H9 (cell line): ENCODE measurements at regions not wholly inside any gene's neighbourhood (a gene's known extent, or its start where the extent isn't known, plus 50 kb on each side); places are given as distances from the start of the nearest gene placed in this dataset.

Experiments
- DNase-seq: peaks from one replicate; pipeline ENCODE4 v3.0.0-alpha.2; 2017
- H2AFZ ChIP-seq: one replicate; pipeline ENCODE4 v1.6.1; 2013; ENCODE audit warnings: mild to moderate bottlenecking, low read length, control low read depth, moderate library complexity
- H2AK5ac ChIP-seq: 2 replicates; pipeline ENCODE4 v1.6.1; 2013; ENCODE audit warnings: low read length, control low read depth, mixed read lengths; ENCODE audit not compliant: insufficient read length
- H2BK120ac ChIP-seq: one replicate; pipeline ENCODE4 v1.6.1; 2013; ENCODE audit warnings: low read depth, mild to moderate bottlenecking, low read length, control low read depth, inconsistent platforms; ENCODE audit not compliant: poor library complexity, severe bottlenecking
- H2BK12ac ChIP-seq: 2 replicates; pipeline ENCODE4 v1.6.1; 2013; ENCODE audit warnings: low read length, control low read depth, mixed read lengths, low read depth; ENCODE audit not compliant: insufficient read length
- H2BK15ac ChIP-seq: 2 replicates; pipeline ENCODE4 v1.6.1; 2013; ENCODE audit warnings: low read depth, low read length, control low read depth
- H2BK20ac ChIP-seq: one replicate; pipeline ENCODE4 v1.6.1; 2013; ENCODE audit warnings: low read depth, mild to moderate bottlenecking, low read length, control low read depth, inconsistent platforms; ENCODE audit not compliant: poor library complexity, severe bottlenecking
- H2BK5ac ChIP-seq: 2 replicates; pipeline ENCODE4 v1.6.1; 2013; ENCODE audit warnings: low read length, control low read depth, mixed read lengths; ENCODE audit not compliant: insufficient read length
- H3K14ac ChIP-seq: 2 replicates; pipeline ENCODE4 v1.6.1; 2013; ENCODE audit warnings: low read length, control low read depth; ENCODE audit not compliant: insufficient read depth
- H3K18ac ChIP-seq: 2 replicates; pipeline ENCODE4 v1.6.1; 2013; ENCODE audit warnings: low read depth, mild to moderate bottlenecking, mixed read lengths, low read length, control low read depth; ENCODE audit not compliant: insufficient read length
- H3K23ac ChIP-seq: 2 replicates; pipeline ENCODE4 v1.6.1; 2013; ENCODE audit warnings: low read length, control low read depth, mixed read lengths, low read depth; ENCODE audit not compliant: insufficient read length
- H3K23me2 ChIP-seq: 2 replicates; pipeline ENCODE4 v1.6.1; 2013; ENCODE audit warnings: low read depth, mild to moderate bottlenecking, mixed read lengths, low read length, control low read depth; ENCODE audit not compliant: insufficient read length, poor library complexity, severe bottlenecking
- H3K27ac ChIP-seq: 2 replicates; pipeline ENCODE4 v1.5.1; 2013; ENCODE audit warnings: low read length, control low read depth, mixed read lengths, low read depth; ENCODE audit not compliant: insufficient read length
- H3K27me3 ChIP-seq: 2 replicates; pipeline ENCODE4 v1.6.1; 2013; ENCODE audit warnings: low read length, control low read depth, inconsistent platforms; ENCODE audit not compliant: insufficient read depth
- H3K4ac ChIP-seq: 2 replicates; pipeline ENCODE4 v1.6.1; 2013; ENCODE audit warnings: low read depth, mild to moderate bottlenecking, control low read depth, inconsistent platforms, low read length, moderate library complexity
- H3K4me1 ChIP-seq: 2 replicates; pipeline ENCODE4 v1.6.1; 2013; ENCODE audit warnings: low read length, control low read depth, inconsistent platforms; ENCODE audit not compliant: insufficient read depth
- H3K4me2 ChIP-seq: 2 replicates; pipeline ENCODE4 v1.6.1; 2013; ENCODE audit warnings: low read length, control low read depth, mixed read lengths; ENCODE audit not compliant: insufficient read length, insufficient read depth
- H3K56ac ChIP-seq: 2 replicates; pipeline ENCODE4 v1.6.1; 2013; ENCODE audit warnings: low read depth, mild to moderate bottlenecking, mixed read lengths, low read length, control low read depth; ENCODE audit not compliant: insufficient read length
- H3K79me1 ChIP-seq: 2 replicates; pipeline ENCODE4 v1.6.1; 2013; ENCODE audit warnings: low read depth, mild to moderate bottlenecking, moderate library complexity, low read length, control low read depth, inconsistent platforms; ENCODE audit not compliant: insufficient read depth, poor library complexity, severe bottlenecking
- H3K79me2 ChIP-seq: 2 replicates; pipeline ENCODE4 v1.6.1; 2013; ENCODE audit warnings: low read length, control low read depth, inconsistent platforms; ENCODE audit not compliant: insufficient read depth
- H3K9ac ChIP-seq: 2 replicates; pipeline ENCODE4 v1.6.1; 2013; ENCODE audit warnings: low read length, control low read depth, mixed read lengths; ENCODE audit not compliant: insufficient read length; ENCODE audit errors: extremely low read depth
- H3K9me3 ChIP-seq: one replicate; pipeline ENCODE4 v1.6.1; 2013; ENCODE audit warnings: low read depth, low read length, inconsistent platforms; ENCODE audit not compliant: control insufficient read depth
- H3T11ph ChIP-seq: one replicate; pipeline ENCODE4 v1.6.1; 2013; ENCODE audit warnings: mild to moderate bottlenecking, low read length, control low read depth, inconsistent platforms
- H4K20me1 ChIP-seq: one replicate; pipeline ENCODE4 v1.6.1; 2013; ENCODE audit not compliant: control insufficient read depth, insufficient read length, insufficient read depth
- H4K5ac ChIP-seq: 2 replicates; pipeline ENCODE4 v1.6.1; 2013; ENCODE audit warnings: low read depth, mild to moderate bottlenecking, mixed read lengths, low read length, control low read depth; ENCODE audit not compliant: insufficient read length
- H4K8ac ChIP-seq: replicated peaks from 2 replicates; pipeline ENCODE4 v1.6.1; 2013; ENCODE audit warnings: low read length, control low read depth, mixed read lengths, low read depth; ENCODE audit not compliant: insufficient read length
- H4K91ac ChIP-seq: 2 replicates; pipeline ENCODE4 v1.6.1; 2013; ENCODE audit warnings: low read depth, mild to moderate bottlenecking, moderate library complexity, mixed read lengths, low read length, control low read depth; ENCODE audit not compliant: insufficient read length
- H3K27ac Mint-ChIP-seq, 3 experiments: 2 replicates in 2 of 3; 3 replicates in 1 of 3; pipeline ENCODE4 v1.8.0; 2020 to 2021; ENCODE audit warnings: mixed read lengths in 3 of 3, mild to moderate bottlenecking in 1 of 3, moderate library complexity in 1 of 3
- H3K27me3 Mint-ChIP-seq: 2 replicates; pipeline ENCODE4 v1.8.0; 2021; ENCODE audit warnings: low read depth, mild to moderate bottlenecking, moderate library complexity, mixed read lengths
- H3K36me3 Mint-ChIP-seq, 3 experiments: 2 replicates in 2 of 3; 3 replicates in 1 of 3; pipeline ENCODE4 v1.8.0; 2020 to 2021; ENCODE audit warnings: low read depth in 3 of 3, mixed read lengths in 3 of 3; ENCODE audit not compliant: insufficient read depth in 1 of 3
- H3K4me1 Mint-ChIP-seq, 2 experiments: 2 replicates each; pipeline ENCODE4 v1.8.0; 2020; ENCODE audit warnings: mixed read lengths in 2 of 2
- H3K4me3 Mint-ChIP-seq, 2 experiments: 2 replicates in 1 of 2; 3 replicates in 1 of 2; pipeline ENCODE4 v1.8.0; 2020 to 2021; ENCODE audit warnings: mild to moderate bottlenecking in 2 of 2, mixed read lengths in 2 of 2, moderate library complexity in 1 of 2
- H3K9me3 Mint-ChIP-seq, 2 experiments: 2 replicates in 1 of 2; 3 replicates in 1 of 2; pipeline ENCODE4 v1.8.0; 2020; ENCODE audit warnings: mild to moderate bottlenecking in 2 of 2, mixed read lengths in 2 of 2, moderate library complexity in 1 of 2
- CTCF ChIP-seq: fragments of 200-600 bp; sonication (generic); conservative IDR thresholded peaks from 3 replicates; pipeline ENCODE4 v1.8.0; 2021; ENCODE audit warnings: antibody characterized with exemption, mild to moderate bottlenecking
- WGBS: extraction: QIAGEN DNeasy Blood & Tissue Kit; methylation state at CpG from one replicate; pipeline ENCODE4 v1.1.7; 2013; ENCODE audit warnings: missing lambda C conversion rate, low lambda C conversion rate, mixed read lengths; ENCODE audit not compliant: insufficient read length; ENCODE audit errors: extremely low coverage; 5-methylcytosine and 5-hydroxymethylcytosine counted together

GRCh38 chr4:159673221-159673620 is 570.3 kb downstream of the RAPGEF2 start:
- Mint-ChIP-seq H3K27me3 (no peaks in the 10 kb centered on the region), H3K36me3 (no peaks in the 10 kb centered on the region; a peak in 1 of 7 replicates), H3K4me1 (peaks cover 8 to 12% of the 10 kb centered on the region in 2 experiments), H3K4me3 (no peak overlapping the region), H3K27ac (no peak overlapping the region), H3K9me3 (no peaks in the 10 kb centered on the region; a peak in 2 of 5 replicates)
- no peak for DNase-seq
- Histone ChIP-seq H3K23ac (no peak overlapping the region), H3K14ac (no peak overlapping the region), H3K4ac (no peak overlapping the region), H3K27ac (no peak overlapping the region), H3K9me3 (no peaks in the 10 kb centered on the region), H4K91ac (no peak overlapping the region), H3K4me1 (no peaks in the 10 kb centered on the region), H4K20me1 (no peaks in the 10 kb centered on the region), H2BK15ac (no peak overlapping the region), H3K9ac (no peak overlapping the region), H3K18ac (no peak overlapping the region), H3K27me3 (no peaks in the 10 kb centered on the region), H3K79me1 (no peaks in the 10 kb centered on the region), H3K23me2 (no peaks in the 10 kb centered on the region), H2AK5ac (no peak overlapping the region), H2BK5ac (no peak overlapping the region), H4K5ac (no peak overlapping the region), H3K79me2 (no peaks in the 10 kb centered on the region), H2BK12ac (no peak overlapping the region), H3K56ac (no peak overlapping the region), H2BK20ac (no peak overlapping the region), H3K4me2 (no peak overlapping the region), H2AFZ (no peak overlapping the region), H3T11ph (no peak overlapping the region), H2BK120ac (no peak overlapping the region), H4K8ac (no peak overlapping the region)
- no peak for TF ChIP-seq CTCF
- no CpG with 5 or more reads among the region's 2 CpGs for WGBS
